Gastroesophageal sphincter (tissue), 4 donors: ENCODE measurements at regions not wholly inside any gene's neighbourhood (a gene's known extent, or its start where the extent isn't known, plus 50 kb on each side); places are given as distances from the start of the nearest gene placed in this dataset.

Source experiments
- ATAC-seq: fragments of 150-250 bp; one replicate; pipeline ENCODE4 v1.9.1; 2016; ENCODE audit warnings: mild to moderate bottlenecking, moderate library complexity
- H3K27ac ChIP-seq, 4 donors: fragments of 200-600 bp; sonication (generic) in 3 of 4; 1 replicate in 3 of 4; 2 replicates in 1 of 4; pipeline ENCODE4 v1.5.1; 2016 to 2019
- H3K27me3 ChIP-seq: fragments of 200-600 bp; sonication (generic); one replicate; pipeline ENCODE4 v1.5.1; 2019
- H3K36me3 ChIP-seq, 2 donors: fragments of 200-600 bp; sonication (generic); one replicate each; pipeline ENCODE4 v1.5.1; 2019; ENCODE audit warnings: control low read depth in 1 of 2
- H3K4me1 ChIP-seq, 3 donors: fragments of 200-600 bp; sonication (generic); 1 replicate in 2 of 3; 2 replicates in 1 of 3; pipeline ENCODE4 v1.5.1; 2016 to 2019; ENCODE audit warnings: control low read depth in 2 of 3
- H3K4me3 ChIP-seq, 2 donors: fragments of 200-600 bp; sonication (generic); one replicate each; pipeline ENCODE4 v1.5.1; 2019; ENCODE audit warnings: mild to moderate bottlenecking in 1 of 2, moderate library complexity in 1 of 2
- H3K9me3 ChIP-seq, 3 donors: fragments of 200-600 bp; sonication (generic); one replicate each; pipeline ENCODE4 v1.5.1; 2017 to 2019; ENCODE audit warnings: control low read depth in 2 of 3
- EP300 ChIP-seq: sonication (generic); formaldehyde crosslinking; IDR thresholded peaks from one replicate; pipeline ENCODE4 v1.6.1; 2017; ENCODE audit warnings: antibody characterized with exemption, mild to moderate bottlenecking
- POLR2A ChIP-seq, 2 donors: fragments of 450-650 bp; IDR thresholded peaks; one replicate each; pipeline ENCODE4 v1.6.1; 2017; ENCODE audit warnings: antibody characterized with exemption in 2 of 2, mild to moderate bottlenecking in 2 of 2, moderate library complexity in 1 of 2
- POLR2AphosphoS5 ChIP-seq: sonication (generic); formaldehyde crosslinking; IDR thresholded peaks from one replicate; pipeline ENCODE4 v1.6.1; 2017; ENCODE audit warnings: antibody characterized with exemption
- WGBS, 2 donors: methylation state at CpG; one replicate each; pipeline ENCODE4 v1.1.5; 2018; ENCODE audit warnings: low coverage in 1 of 2; 5-methylcytosine and 5-hydroxymethylcytosine counted together
- TF ChIP-seq, protein P1 (sequence below), 4 experiments: fragments of 200-600 bp in 2 of 4; fragments of 450-650 bp in 2 of 4; sonication (generic) in 1 of 4; IDR thresholded peaks; one replicate each; pipeline ENCODE4 v1.5.1; 2017 to 2019; ENCODE audit warnings: antibody characterized with exemption in 4 of 4, mild to moderate bottlenecking in 2 of 4, moderate library complexity in 2 of 4

GRCh38 chr14:49019467-49020115 lies 566.6 kb downstream of the RPS29 start:
- Histone ChIP-seq H3K4me1 (no peaks in the 10 kb centered on the region), H3K9me3 (no peaks in the 10 kb centered on the region), H3K4me3 (no peak overlapping the region), H3K27ac (no peak overlapping the region), H3K27me3 (no peaks in the 10 kb centered on the region), H3K36me3 (no peaks in the 10 kb centered on the region)
- WGBS, 2 donors: 40 to 83% methylated on average over 1 of the region's 1 CpG
- TF ChIP-seq POLR2A (IDR thresholded peaks at IDR 0.05): no peak
- TF ChIP-seq EP300: no peak
- TF ChIP-seq, protein P1, sequence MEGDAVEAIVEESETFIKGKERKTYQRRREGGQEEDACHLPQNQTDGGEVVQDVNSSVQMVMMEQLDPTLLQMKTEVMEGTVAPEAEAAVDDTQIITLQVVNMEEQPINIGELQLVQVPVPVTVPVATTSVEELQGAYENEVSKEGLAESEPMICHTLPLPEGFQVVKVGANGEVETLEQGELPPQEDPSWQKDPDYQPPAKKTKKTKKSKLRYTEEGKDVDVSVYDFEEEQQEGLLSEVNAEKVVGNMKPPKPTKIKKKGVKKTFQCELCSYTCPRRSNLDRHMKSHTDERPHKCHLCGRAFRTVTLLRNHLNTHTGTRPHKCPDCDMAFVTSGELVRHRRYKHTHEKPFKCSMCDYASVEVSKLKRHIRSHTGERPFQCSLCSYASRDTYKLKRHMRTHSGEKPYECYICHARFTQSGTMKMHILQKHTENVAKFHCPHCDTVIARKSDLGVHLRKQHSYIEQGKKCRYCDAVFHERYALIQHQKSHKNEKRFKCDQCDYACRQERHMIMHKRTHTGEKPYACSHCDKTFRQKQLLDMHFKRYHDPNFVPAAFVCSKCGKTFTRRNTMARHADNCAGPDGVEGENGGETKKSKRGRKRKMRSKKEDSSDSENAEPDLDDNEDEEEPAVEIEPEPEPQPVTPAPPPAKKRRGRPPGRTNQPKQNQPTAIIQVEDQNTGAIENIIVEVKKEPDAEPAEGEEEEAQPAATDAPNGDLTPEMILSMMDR (IDR thresholded peaks at IDR 0.05): no peak
- no peak for TF ChIP-seq POLR2AphosphoS5
- ATAC-seq: no peak

DNA sequence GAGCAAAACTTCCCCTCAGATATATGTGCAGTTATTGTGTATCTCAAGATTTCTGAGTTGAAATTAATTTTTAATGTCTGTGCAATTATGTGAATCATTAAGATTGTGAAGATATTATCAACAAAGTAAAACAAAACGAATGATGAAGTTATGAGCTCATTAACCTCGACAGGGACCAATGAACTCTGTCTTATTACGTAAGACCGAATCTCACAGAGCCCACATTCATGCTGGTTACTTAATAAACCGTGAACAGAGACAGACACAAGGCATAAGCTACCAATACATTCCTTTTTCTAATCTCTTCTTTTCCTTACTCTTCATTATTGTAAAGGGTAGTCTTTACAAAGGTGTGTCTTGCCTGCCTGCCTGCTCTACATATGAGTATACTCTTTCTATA lies 568.7 kb downstream of the RPS29 start:
- no peaks in the 10 kb centered on the region for H3K4me1 ChIP-seq
- H3K27me3 ChIP-seq: no peaks in the 10 kb centered on the region
- TF ChIP-seq, protein P1 (IDR thresholded peaks at IDR 0.05): no peak
- TF ChIP-seq POLR2A (IDR thresholded peaks at IDR 0.05): no peak
- TF ChIP-seq EP300: no peak
- no peak for TF ChIP-seq POLR2AphosphoS5
- ATAC-seq: no peak
- H3K27ac ChIP-seq: no peak overlapping the region
- H3K36me3 ChIP-seq: no peaks in the 10 kb centered on the region
- no peak overlapping the region for H3K4me3 ChIP-seq
- 77 to 81% methylated on average over 5 of the region's 5 CpGs for WGBS, 2 donors
- H3K9me3 ChIP-seq: no peaks in the 10 kb centered on the region

GRCh38 chr14:49016381-49016780 lies 569.8 kb downstream of the RPS29 start:
- TF ChIP-seq, protein P1 (IDR thresholded peaks at IDR 0.05): no peak
- TF ChIP-seq POLR2AphosphoS5 (no peak), EP300 (no peak), POLR2A (IDR thresholded peaks at IDR 0.05) (no peak)
- Histone ChIP-seq H3K4me1 (no peaks in the 10 kb centered on the region), H3K9me3 (no peaks in the 10 kb centered on the region), H3K36me3 (no peaks in the 10 kb centered on the region), H3K4me3 (no peak overlapping the region), H3K27me3 (no peaks in the 10 kb centered on the region), H3K27ac (no peak overlapping the region)
- no peak for ATAC-seq
- WGBS, 2 donors: 88 to 94% methylated on average over 2 of the region's 2 CpGs

- WGBS, 2 donors: 51 to 63% methylated on average over 3 of the region's 3 CpGs
- TF ChIP-seq, protein P1 (IDR thresholded peaks at IDR 0.05): no peak
- TF ChIP-seq POLR2AphosphoS5: no peak
- TF ChIP-seq POLR2A (IDR thresholded peaks at IDR 0.05): no peak
- TF ChIP-seq EP300: no peak
- no peaks in the 10 kb centered on the region for H3K36me3 ChIP-seq
- no peak overlapping the region for H3K4me3 ChIP-seq
- no peaks in the 10 kb centered on the region for H3K4me1 ChIP-seq
- no peak for ATAC-seq
- H3K9me3 ChIP-seq: no peaks in the 10 kb centered on the region
- no peak overlapping the region for H3K27ac ChIP-seq
- H3K27me3 ChIP-seq: no peaks in the 10 kb centered on the region
These were observed 571.7 kb downstream of the RPS29 start for GRCh38 chr14:49014476-49014875.

GRCh38 chr14:49008363-49008762 lies 577.8 kb downstream of the RPS29 start:
- no peaks in the 10 kb centered on the region for H3K27me3 ChIP-seq
- ATAC-seq: no peak
- no peak for TF ChIP-seq POLR2A (IDR thresholded peaks at IDR 0.05)
- TF ChIP-seq POLR2AphosphoS5: no peak

More at GRCh38 chr14:49008363-49008762, 577.8 kb downstream of the RPS29 start:
- no peak overlapping the region for H3K4me3 ChIP-seq
- H3K27ac ChIP-seq: no peak overlapping the region
- H3K36me3 ChIP-seq: no peaks in the 10 kb centered on the region
- H3K9me3 ChIP-seq: no peaks in the 10 kb centered on the region
- no peaks in the 10 kb centered on the region for H3K4me1 ChIP-seq
- WGBS, 2 donors: 34 to 45% methylated on average over 2 to 3 of the region's 3 CpGs
